CD4-positive, alpha-beta memory T cell (primary cell): ENCODE measurements at regions not wholly inside any gene's neighbourhood (a gene's known extent, or its start where the extent isn't known, plus 50 kb on each side); places are given as distances from the start of the nearest gene placed in this dataset.

ENCODE experiments used
- CTCF ChIA-PET: fragments of 350-600 bp; sonication (Branson Sonifier 250); formaldehyde crosslinking; loops from one replicate; lab custom pipeline; 2021; ENCODE audit warnings: inconsistent platforms; ENCODE audit not compliant: partially characterized antibody; lab: Charles Lee
- POLR2A ChIA-PET: fragments of 350-600 bp; sonication (Branson Sonifier 250); formaldehyde crosslinking; loops from one replicate; lab custom pipeline; 2021; ENCODE audit not compliant: partially characterized antibody; lab: Charles Lee
- DNase-seq, 5 donors: peaks; one replicate each; pipeline versions ENCODE4 v3.0.0 to v3.0.0-alpha.2; 2020 to 2022; ENCODE audit warnings: mixed read lengths in 1 of 5
- H3K27ac ChIP-seq: one replicate; pipeline ENCODE4 v1.7.0; 2013; ENCODE audit warnings: low read depth, low read length
- H3K27me3 ChIP-seq: 2 replicates; pipeline ENCODE4 v1.7.0; 2013; ENCODE audit warnings: mild to moderate bottlenecking, low read length, moderate library complexity; ENCODE audit not compliant: insufficient read depth
- H3K36me3 ChIP-seq: 2 replicates; pipeline ENCODE4 v1.7.0; 2013; ENCODE audit warnings: mild to moderate bottlenecking, low read length, moderate library complexity; ENCODE audit not compliant: insufficient read depth
- H3K4me1 ChIP-seq: 2 replicates; pipeline ENCODE4 v1.7.0; 2013; ENCODE audit warnings: mild to moderate bottlenecking, low read length, moderate library complexity; ENCODE audit not compliant: insufficient read depth
- H3K4me3 ChIP-seq, 2 donors: one replicate each; pipeline ENCODE4 v1.7.0; 2013; ENCODE audit warnings: low read length in 2 of 2, mild to moderate bottlenecking in 1 of 2
- H3K9me3 ChIP-seq, 2 donors: one replicate each; pipeline ENCODE4 v1.7.0; 2013; ENCODE audit warnings: low read length in 2 of 2, control low read depth in 1 of 2; ENCODE audit not compliant: control insufficient read depth in 1 of 2
- H3K27ac Mint-ChIP-seq, 7 donors: one replicate each; pipeline ENCODE4 v1.8.0; 2020 to 2021; ENCODE audit warnings: mixed read lengths in 7 of 7, mild to moderate bottlenecking in 6 of 7, inconsistent platforms in 3 of 7, moderate library complexity in 3 of 7
- H3K27me3 Mint-ChIP-seq, 2 donors: one replicate each; pipeline ENCODE4 v1.8.0; 2020 to 2021; ENCODE audit warnings: mixed read lengths in 2 of 2
- H3K36me3 Mint-ChIP-seq, 2 donors: one replicate each; pipeline ENCODE4 v1.8.0; 2020 to 2021; ENCODE audit warnings: mixed read lengths in 2 of 2, inconsistent platforms in 1 of 2, mild to moderate bottlenecking in 1 of 2
- H3K4me1 Mint-ChIP-seq, 4 donors: one replicate each; pipeline ENCODE4 v1.8.0; 2020 to 2021; ENCODE audit warnings: mixed read lengths in 4 of 4, mild to moderate bottlenecking in 1 of 4
- H3K4me3 Mint-ChIP-seq, 8 donors: one replicate each; pipeline ENCODE4 v1.8.0; 2020 to 2021; ENCODE audit warnings: mixed read lengths in 8 of 8, mild to moderate bottlenecking in 7 of 8, moderate library complexity in 6 of 8, inconsistent platforms in 3 of 8
- H3K9me3 Mint-ChIP-seq, 8 donors: one replicate each; pipeline ENCODE4 v1.8.0; 2020 to 2021; ENCODE audit warnings: mixed read lengths in 8 of 8, mild to moderate bottlenecking in 5 of 8, inconsistent platforms in 3 of 8, moderate library complexity in 1 of 8
- intact Hi-C: fragments of 100-400 bp; cut with micrococcal nuclease; formaldehyde crosslinking; loops from one replicate; pipeline ENCODE4 v1.15.1; 2023

- Histone ChIP-seq H3K4me1 (no peaks in the 10 kb centered on the region), H3K4me3 (no peak overlapping the region), H3K36me3 (no peaks in the 10 kb centered on the region), H3K27me3 (no peaks in the 10 kb centered on the region), H3K27ac (no peak overlapping the region), H3K9me3 (no peaks in the 10 kb centered on the region)
- Mint-ChIP-seq H3K27ac (no peak overlapping the region), H3K4me1 (no peaks in the 10 kb centered on the region), H3K9me3 (no peaks in the 10 kb centered on the region), H3K36me3 (no peaks in the 10 kb centered on the region), H3K4me3 (no peak overlapping the region), H3K27me3 (peaks cover 0 to 2% of the 10 kb centered on the region in 2 donors)
- no peak for DNase-seq
- ChIA-PET CTCF (no interaction called here), POLR2A (no interaction called here)
- intact Hi-C loops: loop anchor here (10.0 kb wide), 1 partner anchor 568 kb away; no protein-coding TSS in a partner anchor
Measured at GRCh38 chr13:73136776-73137175, 78.0 kb downstream of the KLF5 start.

DNA sequence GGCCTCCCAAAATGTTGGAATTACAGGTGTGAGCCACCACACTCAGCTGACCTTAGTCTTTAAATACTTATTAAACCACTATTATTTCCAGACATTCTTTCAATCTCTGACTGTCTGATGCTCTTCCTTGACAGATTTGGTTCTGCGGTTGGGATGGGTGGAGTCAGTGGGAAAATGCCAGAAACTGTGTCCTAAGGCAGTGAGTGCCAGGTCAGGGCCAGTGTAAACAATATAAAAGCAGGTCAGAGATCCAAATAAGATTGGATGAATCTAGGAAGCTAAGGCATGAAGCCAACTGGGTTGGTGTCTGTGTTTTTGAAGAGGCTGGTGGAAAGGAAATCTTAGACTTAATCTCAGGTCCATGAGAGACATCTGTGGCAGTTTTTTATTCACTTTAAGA, 74.7 kb downstream of the KLF5 start:
- Mint-ChIP-seq H3K27me3 (peaks cover 0 to 4% of the 10 kb centered on the region in 2 donors), H3K4me3 (no peak overlapping the region), H3K36me3 (no peaks in the 10 kb centered on the region), H3K9me3 (no peaks in the 10 kb centered on the region), H3K4me1 (no peaks in the 10 kb centered on the region), H3K27ac (no peak overlapping the region)
- ChIA-PET POLR2A (no interaction called here), CTCF (no interaction called here)
- Histone ChIP-seq H3K27me3 (no peaks in the 10 kb centered on the region), H3K4me3 (no peak overlapping the region), H3K9me3 (no peaks in the 10 kb centered on the region), H3K4me1 (no peaks in the 10 kb centered on the region), H3K36me3 (no peaks in the 10 kb centered on the region), H3K27ac (no peak overlapping the region)
- no peak for DNase-seq
- intact Hi-C loops: loop anchor here (10.0 kb wide), 1 partner anchor 571 kb away; no protein-coding TSS in a partner anchor

- H3K9me3 Mint-ChIP-seq: no peaks in the 10 kb centered on the region
- Histone ChIP-seq H3K4me1 (no peaks in the 10 kb centered on the region), H3K27ac (no peak overlapping the region), H3K27me3 (no peaks in the 10 kb centered on the region), H3K9me3 (no peaks in the 10 kb centered on the region), H3K4me3 (no peak overlapping the region), H3K36me3 (no peaks in the 10 kb centered on the region)
- H3K36me3 Mint-ChIP-seq: no peaks in the 10 kb centered on the region
- ChIA-PET POLR2A (no interaction called here), CTCF (interaction anchor here (1.0 kb wide), 1 partner anchor 150 kb away, joined by 3 read pairs; no protein-coding TSS in a partner anchor)
- peaks cover 0 to 4% of the 10 kb centered on the region in 2 donors for H3K27me3 Mint-ChIP-seq
- DNase-seq: no peak
- intact Hi-C loops: loop anchor here (10.0 kb wide), 1 partner anchor 574 kb away; no protein-coding TSS in a partner anchor
- no peaks in the 10 kb centered on the region for H3K4me1 Mint-ChIP-seq
- H3K27ac Mint-ChIP-seq: no peak overlapping the region
- no peak overlapping the region for H3K4me3 Mint-ChIP-seq
Measured at GRCh38 chr13:73131247-73131646, 72.4 kb downstream of the KLF5 start.

- H3K27me3 Mint-ChIP-seq: peaks cover 0 to 3% of the 10 kb centered on the region in 2 donors
- DNase-seq: no peak
- H3K4me3 Mint-ChIP-seq: no peak overlapping the region
- H3K4me3 ChIP-seq: no peak overlapping the region
- H3K36me3 Mint-ChIP-seq: no peaks in the 10 kb centered on the region
- H3K27me3 ChIP-seq: no peaks in the 10 kb centered on the region
- H3K9me3 Mint-ChIP-seq: no peaks in the 10 kb centered on the region
- H3K9me3 ChIP-seq: no peaks in the 10 kb centered on the region
- POLR2A ChIA-PET: no interaction called here
- H3K27ac ChIP-seq: no peak overlapping the region
- CTCF ChIA-PET: no interaction called here
- intact Hi-C loops: no loop called here
- H3K4me1 Mint-ChIP-seq: no peaks in the 10 kb centered on the region
- no peak overlapping the region for H3K27ac Mint-ChIP-seq
- H3K4me1 ChIP-seq: no peaks in the 10 kb centered on the region
- no peaks in the 10 kb centered on the region for H3K36me3 ChIP-seq
Measured at GRCh38 chr13:73129023-73129422, 70.2 kb downstream of the KLF5 start.
